ENCODE measurements at regions not wholly inside any gene's neighbourhood (a gene's known extent, or its start where the extent isn't known, plus 50 kb on each side); places are given as distances from the start of the nearest gene placed in this dataset.

DNA sequence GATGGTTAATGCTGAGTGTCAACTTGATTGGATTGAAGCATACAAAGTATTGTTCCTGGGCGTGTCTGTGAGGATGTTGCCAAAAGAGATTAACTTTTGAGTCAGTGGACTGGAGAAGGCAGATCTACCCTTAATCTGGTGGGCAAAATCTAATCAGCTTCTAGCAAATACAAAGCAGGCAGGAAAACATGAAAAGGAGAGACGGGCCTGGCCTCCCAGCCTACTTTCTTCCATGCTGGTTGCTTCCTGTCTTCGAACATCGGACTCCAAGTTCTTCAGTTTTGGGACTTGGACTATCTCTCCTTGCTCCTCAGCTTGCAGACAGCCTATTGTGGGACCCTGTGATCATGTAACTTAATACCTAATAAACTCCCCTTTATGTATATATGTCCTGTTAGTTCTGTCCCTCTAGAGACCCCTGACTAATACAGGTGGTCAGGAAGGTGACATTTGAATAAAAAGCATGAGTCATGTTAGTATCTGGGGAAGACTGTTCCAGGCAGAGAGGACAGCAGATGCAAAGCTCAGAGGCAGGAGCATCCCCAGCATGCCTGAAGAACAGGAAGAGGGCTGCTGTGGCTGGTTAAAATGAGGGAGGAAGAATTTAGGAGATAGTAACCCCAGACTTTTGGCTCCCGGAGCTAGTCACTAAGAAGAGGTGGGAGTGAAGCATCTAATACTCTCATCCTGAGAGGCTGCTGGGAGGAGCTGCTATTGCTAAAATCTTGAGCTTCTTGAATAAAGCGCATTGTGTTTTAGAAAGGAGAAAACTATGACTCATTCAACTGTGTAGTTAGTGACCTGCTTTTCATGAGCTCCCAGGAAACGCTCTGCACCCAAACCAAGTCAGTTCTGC lies 207.4 kb upstream of the HES1 start:
- no peak overlapping the region for H3K4me3 ChIP-seq (ENCODE audit: low read depth, poor library complexity, severe bottlenecking)
- no peak for TF ChIP-seq POLR2A (IDR thresholded peaks at IDR 0.05)
- TF ChIP-seq, protein P1, sequence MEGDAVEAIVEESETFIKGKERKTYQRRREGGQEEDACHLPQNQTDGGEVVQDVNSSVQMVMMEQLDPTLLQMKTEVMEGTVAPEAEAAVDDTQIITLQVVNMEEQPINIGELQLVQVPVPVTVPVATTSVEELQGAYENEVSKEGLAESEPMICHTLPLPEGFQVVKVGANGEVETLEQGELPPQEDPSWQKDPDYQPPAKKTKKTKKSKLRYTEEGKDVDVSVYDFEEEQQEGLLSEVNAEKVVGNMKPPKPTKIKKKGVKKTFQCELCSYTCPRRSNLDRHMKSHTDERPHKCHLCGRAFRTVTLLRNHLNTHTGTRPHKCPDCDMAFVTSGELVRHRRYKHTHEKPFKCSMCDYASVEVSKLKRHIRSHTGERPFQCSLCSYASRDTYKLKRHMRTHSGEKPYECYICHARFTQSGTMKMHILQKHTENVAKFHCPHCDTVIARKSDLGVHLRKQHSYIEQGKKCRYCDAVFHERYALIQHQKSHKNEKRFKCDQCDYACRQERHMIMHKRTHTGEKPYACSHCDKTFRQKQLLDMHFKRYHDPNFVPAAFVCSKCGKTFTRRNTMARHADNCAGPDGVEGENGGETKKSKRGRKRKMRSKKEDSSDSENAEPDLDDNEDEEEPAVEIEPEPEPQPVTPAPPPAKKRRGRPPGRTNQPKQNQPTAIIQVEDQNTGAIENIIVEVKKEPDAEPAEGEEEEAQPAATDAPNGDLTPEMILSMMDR (IDR thresholded peaks at IDR 0.05), result no peak
- intact Hi-C loops (cut with DNase I; ENCODE audit: low total_unique reads), result no loop called here
- no peak for DNase-seq (ENCODE audit: low spot score in 2 of 2)
- WGBS, 2 donors, result 67 to 72% methylated on average over 7 of the region's 7 CpGs

DNA sequence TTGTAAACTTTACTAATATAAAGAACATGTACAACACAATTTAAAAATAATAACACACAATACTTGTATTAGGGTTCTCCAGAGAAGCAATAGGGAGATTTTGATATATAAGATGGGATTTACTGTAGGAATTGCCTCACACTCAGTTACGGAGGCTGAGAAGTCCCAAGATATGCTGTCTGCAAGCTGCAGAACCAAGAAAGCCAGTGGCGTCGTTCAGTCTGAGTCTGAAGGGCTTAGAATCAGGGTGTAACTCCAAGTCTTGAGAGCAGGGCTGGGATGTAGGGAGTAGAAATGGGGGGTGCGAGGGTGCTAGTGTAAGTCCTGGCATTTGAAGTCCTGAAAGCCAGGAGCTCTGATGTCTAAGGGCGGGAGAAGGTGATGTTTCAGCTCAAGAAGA lies 206.6 kb upstream of the HES1 start:
- TF ChIP-seq, protein P1 (IDR thresholded peaks at IDR 0.05), result no peak
- no peak for TF ChIP-seq POLR2A (IDR thresholded peaks at IDR 0.05)
- no peak for DNase-seq (ENCODE audit: low spot score in 2 of 2)
- WGBS, 2 donors, result 86 to 92% methylated on average over 5 of the region's 5 CpGs
- intact Hi-C loops (cut with DNase I; ENCODE audit: low total_unique reads), result no loop called here
- no peak overlapping the region for H3K4me3 ChIP-seq (ENCODE audit: low read depth, poor library complexity, severe bottlenecking)

DNA sequence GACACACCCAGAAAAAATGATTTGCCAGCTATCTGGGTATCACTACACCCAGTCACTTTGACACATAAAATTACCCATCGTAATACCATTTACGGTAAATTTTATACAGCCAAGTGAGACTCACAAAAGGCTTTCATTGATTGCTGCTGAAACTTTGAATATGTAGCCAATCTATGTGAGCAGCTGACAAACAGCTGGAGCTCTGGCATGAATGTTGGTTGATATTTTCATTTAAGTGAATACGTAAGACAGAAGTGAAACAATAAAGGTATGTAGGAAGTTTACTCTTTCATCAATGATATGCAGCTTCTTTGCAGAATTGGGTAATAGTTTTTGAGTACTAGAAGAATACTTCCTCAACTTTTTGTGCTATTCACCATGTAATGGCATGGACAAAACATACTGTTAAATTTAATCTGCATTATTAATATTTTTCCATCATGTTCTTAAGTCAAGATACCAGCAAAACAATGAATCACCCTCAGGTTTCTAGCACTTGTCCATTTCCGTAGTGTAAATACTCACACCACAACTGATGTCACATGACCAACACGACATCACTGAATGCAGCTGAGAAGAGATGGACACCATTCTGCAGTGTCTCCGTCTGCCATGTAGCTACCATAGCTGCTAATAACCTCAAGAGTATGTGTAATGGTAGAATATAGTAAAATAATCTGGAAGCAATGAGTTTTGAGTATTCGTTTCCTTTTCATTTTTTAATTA lies 205.9 kb upstream of the HES1 start:
- no peak for DNase-seq (ENCODE audit: low spot score in 2 of 2)
- intact Hi-C loops (cut with DNase I; ENCODE audit: low total_unique reads), result no loop called here
- TF ChIP-seq, protein P1 (IDR thresholded peaks at IDR 0.05), result no peak
- TF ChIP-seq POLR2A (IDR thresholded peaks at IDR 0.05), result no peak
- WGBS, 2 donors, result 83 to 87% methylated on average over 7 of the region's 7 CpGs
- no peak overlapping the region for H3K4me3 ChIP-seq (ENCODE audit: low read depth, poor library complexity, severe bottlenecking)

DNA sequence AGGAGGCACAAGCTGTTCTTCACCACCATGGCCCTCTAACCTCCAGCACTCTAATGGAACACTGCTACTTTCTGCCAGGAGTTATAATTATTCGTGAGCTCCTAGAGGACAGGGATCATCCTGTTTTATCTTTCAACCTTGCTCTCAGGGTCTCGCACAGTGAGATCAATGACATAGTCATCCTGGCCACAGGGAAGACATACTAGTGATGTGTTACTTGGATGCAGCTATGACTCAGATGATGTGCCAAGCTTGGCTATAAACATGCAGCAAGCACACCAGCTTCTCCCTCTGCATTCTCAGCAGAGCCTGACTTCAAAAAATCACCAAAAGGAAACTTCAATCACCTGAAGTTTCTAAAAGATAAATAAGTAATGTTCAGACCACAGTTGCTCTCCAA lies 203.8 kb upstream of the HES1 start:
- WGBS, 2 donors, result 71 to 88% methylated on average over 2 of the region's 2 CpGs
- intact Hi-C loops (cut with DNase I; ENCODE audit: low total_unique reads), result no loop called here

DNA sequence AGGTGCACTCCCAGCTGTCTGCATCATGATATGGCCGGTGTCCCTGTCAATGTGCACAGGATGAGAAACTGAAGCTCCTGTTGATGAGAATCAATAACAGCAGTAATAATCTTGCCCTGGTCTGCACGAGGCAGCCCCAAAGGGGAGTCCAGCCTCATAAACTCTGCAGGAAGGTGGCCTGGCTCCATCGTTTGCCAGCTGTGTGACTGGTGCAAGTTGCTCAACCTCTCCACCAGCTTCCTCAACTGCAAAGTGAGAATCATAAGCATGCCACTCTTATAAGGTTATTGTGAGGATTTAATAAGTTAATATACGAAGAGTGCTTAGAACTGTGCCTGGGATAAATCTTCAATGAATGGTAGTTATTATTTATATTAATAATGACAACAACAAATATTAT lies 203.4 kb upstream of the HES1 start:
- intact Hi-C loops (cut with DNase I; ENCODE audit: low total_unique reads), result no loop called here
- TF ChIP-seq POLR2A (IDR thresholded peaks at IDR 0.05), result no peak
- TF ChIP-seq, protein P1 (IDR thresholded peaks at IDR 0.05), result no peak
- no peak for DNase-seq (ENCODE audit: low spot score in 2 of 2)
- WGBS, 2 donors, result 72 to 89% methylated on average over 4 of the region's 4 CpGs
- no peak overlapping the region for H3K4me3 ChIP-seq (ENCODE audit: low read depth, poor library complexity, severe bottlenecking)

More for the DNA sequence above, 203.8 kb upstream of the HES1 start:
- DNase-seq (ENCODE audit: low spot score in 2 of 2), result no peak
- TF ChIP-seq POLR2A (IDR thresholded peaks at IDR 0.05), result no peak
- TF ChIP-seq, protein P1 (IDR thresholded peaks at IDR 0.05), result no peak
- no peak overlapping the region for H3K4me3 ChIP-seq (ENCODE audit: low read depth, poor library complexity, severe bottlenecking)

Measured in lower leg skin (tissue), 4 donors.